BLaER1 (cell line): ENCODE measurements at regions not wholly inside any gene's neighbourhood (a gene's known extent, or its start where the extent isn't known, plus 50 kb on each side); places are given as distances from the start of the nearest gene placed in this dataset.
"Not testable (repeated sequence)": the region's sequence is repeated elsewhere in the genome, so short reads cannot be mapped to it uniquely, and the experiment has no call there.

Source experiments
- H3K27ac ChIP-seq: shearing (Covaris generic); formaldehyde crosslinking; 2 replicates; pipeline ENCODE4 v1.8.1; 2022
- H3K27me3 ChIP-seq: shearing (Covaris generic); formaldehyde crosslinking; 2 replicates; pipeline ENCODE4 v1.8.1; 2022
- H3K36me3 ChIP-seq: shearing (Covaris generic); formaldehyde crosslinking; 2 replicates; pipeline ENCODE4 v1.8.1; 2022
- H3K4me1 ChIP-seq: shearing (Covaris generic); formaldehyde crosslinking; 2 replicates; pipeline ENCODE4 v1.8.1; 2022
- H3K4me2 ChIP-seq: shearing (Covaris generic); formaldehyde crosslinking; 2 replicates; pipeline ENCODE4 v1.8.1; 2022
- H3K4me3 ChIP-seq: shearing (Covaris generic); formaldehyde crosslinking; 2 replicates; pipeline ENCODE4 v1.8.1; 2022
- H3K9ac ChIP-seq: shearing (Covaris generic); formaldehyde crosslinking; 2 replicates; pipeline ENCODE4 v1.8.1; 2022
- H3K9me3 ChIP-seq: shearing (Covaris generic); formaldehyde crosslinking; 2 replicates; pipeline ENCODE4 v1.8.1; 2022
- H4K20me1 ChIP-seq: shearing (Covaris generic); formaldehyde crosslinking; 2 replicates; pipeline ENCODE4 v1.8.1; 2022
- Cebpa-rat ChIP-seq: shearing (Covaris generic); IDR thresholded peaks from 2 replicates; pipeline ENCODE4 v1.8.1; 2022

GRCh38 chr10:130714742-130715467 is 578.7 kb downstream of the GLRX3 start:
- H4K20me1 ChIP-seq: no peaks in the 10 kb centered on the region
- no peak overlapping the region for H3K9ac ChIP-seq
- H3K4me3 ChIP-seq: no peak overlapping the region
- H3K36me3 ChIP-seq: no peaks in the 10 kb centered on the region
- H3K4me2 ChIP-seq: peak overlapping the region; percentile 62
- no peaks in the 10 kb centered on the region for H3K27me3 ChIP-seq
- no peak overlapping the region for H3K27ac ChIP-seq
- no peak for TF ChIP-seq Cebpa-rat
- peaks cover 87% of the 10 kb centered on the region for H3K4me1 ChIP-seq
- H3K9me3 ChIP-seq: no peaks in the 10 kb centered on the region

GRCh38 chr10:130715686-130716670 is 579.8 kb downstream of the GLRX3 start:
- Histone ChIP-seq H3K27ac (no peak overlapping the region; the same call in 1 of the 2 replicates), H4K20me1 (no peaks in the 10 kb centered on the region), H3K27me3 (no peaks in the 10 kb centered on the region), H3K36me3 (no peaks in the 10 kb centered on the region), H3K9ac (no peak overlapping the region), H3K9me3 (no peaks in the 10 kb centered on the region), H3K4me3 (no peak overlapping the region), H3K4me2 (peak overlapping the region; percentile 78), H3K4me1 (peaks cover 89% of the 10 kb centered on the region)
- TF ChIP-seq Cebpa-rat: no peak

GRCh38 chr10:130717083-130717482 is 580.9 kb downstream of the GLRX3 start:
- no peak for TF ChIP-seq Cebpa-rat
- H3K27me3 ChIP-seq: no peaks in the 10 kb centered on the region
- no peaks in the 10 kb centered on the region for H3K9me3 ChIP-seq
- H3K9ac ChIP-seq: no peak overlapping the region
- no peaks in the 10 kb centered on the region for H3K36me3 ChIP-seq
- no peak overlapping the region for H3K4me3 ChIP-seq
- H3K27ac ChIP-seq: no peak overlapping the region
- no peaks in the 10 kb centered on the region for H4K20me1 ChIP-seq
- H3K4me1 ChIP-seq: peaks cover 84% of the 10 kb centered on the region
- peak overlapping the region; percentile 78 for H3K4me2 ChIP-seq

GRCh38 chr10:130718744-130719447 is 582.7 kb downstream of the GLRX3 start:
- H3K27ac ChIP-seq, H3K36me3 ChIP-seq, H3K4me3 ChIP-seq, H4K20me1 ChIP-seq, H3K9me3 ChIP-seq, H3K9ac ChIP-seq, H3K27me3 ChIP-seq: not testable (repeated sequence)
- H3K4me2 ChIP-seq: peak overlapping the region; percentile 78
- peaks cover 73% of the 10 kb centered on the region for H3K4me1 ChIP-seq

- Histone ChIP-seq H3K9ac (no peak overlapping the region), H3K4me1 (peaks cover 68% of the 10 kb centered on the region), H3K4me2 (peak overlapping the region; percentile 77), H3K4me3 (no peak overlapping the region), H4K20me1 (no peaks in the 10 kb centered on the region), H3K27me3 (no peaks in the 10 kb centered on the region), H3K36me3 (no peaks in the 10 kb centered on the region), H3K27ac (no peak overlapping the region), H3K9me3 (no peaks in the 10 kb centered on the region)
- no peak for TF ChIP-seq Cebpa-rat
These were observed 583.2 kb downstream of the GLRX3 start for GRCh38 chr10:130719448-130719752.

- Histone ChIP-seq H3K4me2 (peak overlapping the region; percentile 77), H3K9me3 (no peaks in the 10 kb centered on the region), H3K27me3 (no peaks in the 10 kb centered on the region), H4K20me1 (no peaks in the 10 kb centered on the region), H3K4me1 (peaks cover 59% of the 10 kb centered on the region), H3K27ac (no peak overlapping the region), H3K36me3 (no peaks in the 10 kb centered on the region), H3K4me3 (no peak overlapping the region), H3K9ac (no peak overlapping the region)
- TF ChIP-seq Cebpa-rat: no peak
These were observed 584.0 kb downstream of the GLRX3 start for GRCh38 chr10:130720235-130720634.

GRCh38 chr10:130721971-130722370 is 585.8 kb downstream of the GLRX3 start:
- no peaks in the 10 kb centered on the region for H4K20me1 ChIP-seq
- H3K4me2 ChIP-seq: no peak overlapping the region
- no peaks in the 10 kb centered on the region for H3K9me3 ChIP-seq
- H3K36me3 ChIP-seq: no peaks in the 10 kb centered on the region
- no peak for TF ChIP-seq Cebpa-rat
- no peak overlapping the region for H3K27ac ChIP-seq
- H3K4me3 ChIP-seq: no peak overlapping the region
- no peak overlapping the region for H3K9ac ChIP-seq
- H3K4me1 ChIP-seq: peaks cover 43% of the 10 kb centered on the region
- H3K27me3 ChIP-seq: no peaks in the 10 kb centered on the region

- Histone ChIP-seq H3K9me3 (no peaks in the 10 kb centered on the region), H3K27me3 (no peaks in the 10 kb centered on the region), H3K9ac (no peak overlapping the region), H3K27ac (no peak overlapping the region), H4K20me1 (no peaks in the 10 kb centered on the region), H3K4me1 (peaks cover 34% of the 10 kb centered on the region), H3K4me2 (no peak overlapping the region), H3K36me3 (no peaks in the 10 kb centered on the region), H3K4me3 (no peak overlapping the region)
- TF ChIP-seq Cebpa-rat: no peak
These were observed 587.5 kb downstream of the GLRX3 start for GRCh38 chr10:130723704-130724103.

- Histone ChIP-seq H3K27ac (no peak overlapping the region), H3K4me1 (peaks cover 16% of the 10 kb centered on the region), H4K20me1 (no peaks in the 10 kb centered on the region), H3K4me2 (no peak overlapping the region), H3K36me3 (no peaks in the 10 kb centered on the region), H3K27me3 (no peaks in the 10 kb centered on the region), H3K4me3 (no peak overlapping the region), H3K9me3 (no peaks in the 10 kb centered on the region), H3K9ac (no peak overlapping the region)
- no peak for TF ChIP-seq Cebpa-rat
These were observed 586.0 kb downstream of the TCERG1L start for GRCh38 chr10:130725474-130725970.
